HG03196 (cell line): ENCODE measurements at regions not wholly inside any gene's neighbourhood (a gene's known extent, or its start where the extent isn't known, plus 50 kb on each side); places are given as distances from the start of the nearest gene placed in this dataset.

ENCODE experiments used
- ATAC-seq: cut with Tn5 transposase; IDR thresholded peaks from one replicate; pipeline ENCODE4 v1.9.1; 2021; ENCODE audit not compliant: unreplicated experiment

- ATAC-seq = no peak
Observed at GRCh38 chr7:156109076-156109475, 296.8 kb upstream of the SHH start.

- ATAC-seq = no peak
Observed at GRCh38 chr7:156107957-156108356, 295.7 kb upstream of the SHH start.

- no peak for ATAC-seq
Observed at GRCh38 chr7:156106107-156106426, 293.8 kb upstream of the SHH start.

DNA sequence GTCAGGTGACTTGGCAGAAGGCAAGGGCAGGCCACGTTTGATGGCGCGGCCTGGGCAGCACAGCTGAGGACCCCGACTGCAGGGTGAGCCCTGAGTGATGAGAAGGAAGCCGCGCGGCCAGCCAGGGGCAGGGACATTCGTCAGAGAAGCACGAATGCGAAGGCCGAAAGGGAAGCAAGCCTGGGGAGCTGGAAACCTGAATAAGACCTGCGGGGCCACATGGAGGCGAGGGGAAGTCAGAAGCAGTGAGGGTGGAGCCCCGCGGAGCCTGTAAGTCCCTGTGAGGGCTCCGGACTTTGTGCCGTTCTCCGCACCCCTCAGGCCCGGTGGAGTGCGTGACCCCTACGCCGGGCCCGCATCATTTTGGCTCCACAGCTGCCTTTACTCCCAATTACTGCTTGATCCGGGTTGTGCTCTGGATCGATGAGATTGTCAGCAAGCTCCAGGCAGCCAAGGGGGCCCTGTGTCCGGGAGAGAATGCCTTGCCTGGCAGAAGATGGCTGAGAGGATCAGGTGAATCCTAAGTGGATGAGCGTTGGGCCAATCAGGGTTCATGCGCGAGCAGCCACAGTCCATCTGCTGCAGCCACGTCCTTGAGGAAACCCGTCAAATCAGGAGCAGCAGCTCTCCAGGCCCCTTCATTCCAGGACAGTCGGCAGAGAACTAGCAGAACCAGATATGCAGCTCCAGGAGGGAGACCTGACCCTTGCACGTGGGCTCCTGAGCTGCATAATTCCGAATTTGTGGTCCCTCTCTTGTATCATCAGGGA lies 293.3 kb upstream of the SHH start:
- ATAC-seq = no peak

GRCh38 chr7:156104501-156105336 lies 292.5 kb upstream of the SHH start:
- no peak for ATAC-seq

DNA sequence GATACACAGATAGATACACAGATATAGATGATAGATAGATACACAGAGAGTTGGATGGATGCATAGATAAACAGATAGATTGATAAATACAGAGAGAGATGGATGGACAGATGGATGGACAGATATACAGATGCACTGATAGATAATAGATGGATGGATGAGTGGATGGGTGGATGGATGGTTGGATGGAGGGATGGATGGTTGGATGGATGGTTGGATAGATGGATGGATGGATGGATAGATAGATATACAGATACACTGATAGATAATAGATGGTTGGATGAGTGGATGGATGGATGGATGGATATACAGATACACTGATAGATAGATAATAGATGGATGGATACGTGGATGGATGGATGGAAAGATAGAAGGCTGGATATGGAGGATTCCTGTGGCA lies 290.0 kb upstream of the SHH start:
- no peak for ATAC-seq

DNA sequence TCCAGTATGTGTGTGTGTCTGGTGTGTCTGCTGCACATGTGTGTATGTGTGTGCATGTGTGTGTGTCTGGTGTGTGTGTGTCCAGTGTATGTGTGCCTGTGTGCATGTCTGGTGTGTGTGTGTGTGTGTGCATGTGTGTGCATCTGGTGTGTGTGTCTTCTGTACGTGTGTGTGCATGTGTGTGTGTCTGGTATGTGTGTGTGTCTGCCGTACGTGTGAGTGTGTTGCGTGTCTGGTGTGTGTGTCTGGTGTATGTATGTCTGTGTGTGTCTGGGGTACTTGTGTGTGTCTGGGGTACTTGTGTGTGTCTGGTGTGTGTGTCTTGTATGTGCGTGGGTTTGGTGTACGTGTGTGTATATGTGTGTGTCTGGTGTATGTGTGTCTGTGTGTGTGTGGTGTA lies 289.1 kb upstream of the SHH start:
- ATAC-seq = no peak

- no peak for ATAC-seq
Observed at GRCh38 chr7:156100086-156100485, 287.8 kb upstream of the SHH start.

DNA sequence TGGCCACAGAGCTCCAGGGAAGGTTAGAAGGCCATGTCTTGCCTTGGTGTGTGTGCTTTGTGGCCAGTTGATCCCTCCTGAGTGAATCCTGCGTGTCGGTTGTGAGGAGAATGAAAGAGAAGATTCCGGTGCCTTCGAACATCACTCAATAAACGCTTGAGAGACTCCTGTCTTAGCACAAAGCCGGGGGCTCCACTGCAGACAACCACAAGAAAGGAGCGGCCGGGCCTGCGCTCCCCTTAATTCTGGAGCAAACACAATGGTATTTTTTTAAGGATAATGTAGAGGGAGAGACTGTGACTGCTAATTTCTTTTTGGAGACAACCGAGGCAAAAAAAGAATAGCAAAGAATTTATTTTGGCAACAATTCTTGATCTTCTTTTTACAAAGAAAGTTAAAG lies 286.8 kb upstream of the SHH start:
- ATAC-seq = no peak

- ATAC-seq = no peak
Observed at GRCh38 chr7:156096771-156097538, 284.7 kb upstream of the SHH start.

GRCh38 chr7:156095908-156096539 lies 283.8 kb upstream of the SHH start:
- ATAC-seq = no peak

GRCh38 chr7:156094350-156095146 lies 282.3 kb upstream of the SHH start:
- ATAC-seq = no peak

DNA sequence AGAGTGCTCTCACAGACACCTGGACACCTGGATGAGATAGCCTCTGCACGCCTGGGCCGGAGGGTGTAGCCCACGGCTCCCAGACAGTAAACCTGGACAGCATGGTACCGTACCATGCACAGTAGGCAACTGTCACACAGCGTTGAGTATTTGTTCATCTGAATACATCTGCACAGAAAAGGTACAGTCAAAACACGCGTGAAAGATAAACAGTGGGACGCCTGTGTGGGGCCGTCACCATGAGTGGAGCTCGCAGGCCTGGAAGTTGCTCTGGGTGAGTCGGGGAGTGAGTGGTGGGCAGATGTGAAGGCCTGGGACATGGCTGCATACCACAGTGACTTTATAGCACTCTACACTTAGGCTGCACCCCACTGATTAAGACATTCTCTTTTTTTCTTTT lies 280.0 kb upstream of the SHH start:
- ATAC-seq = no peak

DNA sequence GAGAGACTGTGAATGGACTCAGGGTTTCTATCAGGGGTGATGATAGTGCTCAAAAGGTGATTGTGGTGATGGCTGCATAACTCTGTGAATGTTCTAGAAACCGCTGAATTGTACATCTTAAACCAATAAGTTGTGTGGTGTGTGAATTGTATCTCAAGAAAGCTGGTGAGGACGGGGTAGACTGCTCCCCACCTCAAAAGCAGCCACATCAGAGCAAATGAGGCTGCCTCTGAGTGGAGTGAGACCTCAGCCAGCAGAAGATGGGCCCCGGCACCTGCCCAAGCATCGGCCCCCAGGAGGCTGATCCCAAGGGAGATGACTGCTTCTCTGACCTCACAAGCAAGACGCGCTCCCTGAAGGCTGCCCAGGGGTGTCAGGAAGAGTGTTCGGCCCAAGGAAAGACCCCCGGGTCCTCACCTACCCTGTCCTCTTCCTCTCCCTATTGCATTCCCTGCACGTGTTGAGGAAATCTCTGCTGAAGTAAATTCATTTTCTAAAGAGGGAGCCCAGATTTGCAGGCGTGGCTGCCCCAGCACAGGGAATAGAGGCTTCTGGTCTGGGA lies 279.3 kb upstream of the SHH start:
- ATAC-seq = no peak

- no peak for ATAC-seq
Observed at GRCh38 chr7:156090988-156091387, 278.7 kb upstream of the SHH start.

GRCh38 chr7:156089222-156089621 lies 277.0 kb upstream of the SHH start:
- no peak for ATAC-seq

- no peak for ATAC-seq
Observed at GRCh38 chr7:156088115-156088514, 275.9 kb upstream of the SHH start.

- ATAC-seq = no peak
Observed at GRCh38 chr7:156082048-156083040, 270.1 kb upstream of the SHH start.

DNA sequence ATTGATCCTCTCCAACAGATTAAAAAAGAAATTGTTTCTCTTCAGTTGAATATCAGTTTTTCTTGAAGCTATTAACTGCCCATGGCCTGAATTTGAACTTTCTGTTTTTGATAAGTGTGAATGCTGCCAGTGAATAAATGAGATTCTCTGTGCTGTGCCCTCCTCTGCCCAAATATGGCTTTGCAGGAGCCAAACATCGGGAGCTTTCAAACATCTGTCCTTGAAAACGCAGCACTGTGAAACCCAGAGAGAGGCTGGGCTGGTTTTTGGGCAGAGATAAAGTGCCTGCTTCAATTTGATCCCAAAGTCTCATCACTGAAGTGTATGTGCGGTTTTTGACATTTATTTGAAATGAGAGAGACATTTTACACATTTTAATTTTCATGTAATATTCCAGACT lies 268.3 kb upstream of the SHH start:
- no peak for ATAC-seq
